ENCODE measurements at regions not wholly inside any gene's neighbourhood (a gene's known extent, or its start where the extent isn't known, plus 50 kb on each side); places are given as distances from the start of the nearest gene placed in this dataset.

- TF ChIP-seq CSRNP2 (CRISPR knock-in tag; conservative IDR thresholded peaks at IDR 0.05; ENCODE audit: low read depth) (no peak), EP300 (IDR thresholded peaks at IDR 0.05; ENCODE audit: low read depth in 2 of 2, low read length in 2 of 2) (peak in 1 of 2 experiments; percentile 80; a peak in 2 of 4 replicates), EP300 (CRISPR knock-in tag; IDR thresholded peaks at IDR 0.05; ENCODE audit: borderline replicate concordance) (no peak), ZNF446 (CRISPR knock-in tag; IDR thresholded peaks at IDR 0.05) (no peak), HMG20B (CRISPR knock-in tag; conservative IDR thresholded peaks at IDR 0.05) (no peak), ZNF501 (CRISPR knock-in tag; IDR thresholded peaks at IDR 0.05) (no peak), ZNF530 (CRISPR knock-in tag; IDR thresholded peaks at IDR 0.05; ENCODE audit: low read depth) (no peak), XBP1 (CRISPR knock-in tag; IDR thresholded peaks at IDR 0.05) (peak; percentile 27; the same call in 1 of the 2 replicates), ZNF468 (CRISPR knock-in tag; IDR thresholded peaks at IDR 0.05) (no peak), GFI1 (CRISPR knock-in tag; IDR thresholded peaks at IDR 0.05; ENCODE audit: borderline replicate concordance) (peak; percentile 94), MED1 (CRISPR knock-in tag; IDR thresholded peaks at IDR 0.05) (peak; percentile 84), POGZ (CRISPR knock-in tag; IDR thresholded peaks at IDR 0.05) (peak; percentile 90), ZNF691 (CRISPR knock-in tag; IDR thresholded peaks at IDR 0.05; ENCODE audit: borderline replicate concordance, low read depth) (no peak), ZNF512B (CRISPR knock-in tag; IDR thresholded peaks at IDR 0.05; ENCODE audit: borderline replicate concordance) (no peak), ZNF556 (CRISPR knock-in tag; IDR thresholded peaks at IDR 0.05; ENCODE audit: borderline replicate concordance) (0 out of 2 replicates have a peak, but pooled peaks have one; percentile 45), HDAC2 (CRISPR knock-in tag; IDR thresholded peaks at IDR 0.05) (peak; percentile 78), SPEN (CRISPR knock-in tag; IDR thresholded peaks at IDR 0.05; ENCODE audit: low read depth) (no peak), ZSCAN25 (CRISPR knock-in tag; IDR thresholded peaks at IDR 0.05) (peak; percentile 81), CBX5 (CRISPR knock-in tag; IDR thresholded peaks at IDR 0.05; ENCODE audit: borderline replicate concordance) (no peak), CREB1 (IDR thresholded peaks at IDR 0.05) (no peak), CREB1 (CRISPR knock-in tag; IDR thresholded peaks at IDR 0.05) (peak; percentile 61), NFIC (IDR thresholded peaks at IDR 0.05; ENCODE audit: low read length) (0 out of 2 replicates have a peak, but pooled peaks have one; percentile 51), ZFP37 (CRISPR knock-in tag; IDR thresholded peaks at IDR 0.05; ENCODE audit: borderline replicate concordance) (0 out of 2 replicates have a peak, but pooled peaks have one; percentile 47), ZNF557 (CRISPR knock-in tag; IDR thresholded peaks at IDR 0.05) (no peak)
- TF ChIP-seq, protein P1, sequence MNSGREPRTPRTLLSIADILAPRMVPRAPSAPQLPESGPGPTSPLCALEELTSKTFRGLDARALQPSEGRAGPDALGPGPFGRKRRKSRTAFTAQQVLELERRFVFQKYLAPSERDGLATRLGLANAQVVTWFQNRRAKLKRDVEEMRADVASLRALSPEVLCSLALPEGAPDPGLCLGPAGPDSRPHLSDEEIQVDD (CRISPR knock-in tag; IDR thresholded peaks at IDR 0.05; ENCODE audit: borderline replicate concordance) = no peak
- TF ChIP-seq, protein P2, sequence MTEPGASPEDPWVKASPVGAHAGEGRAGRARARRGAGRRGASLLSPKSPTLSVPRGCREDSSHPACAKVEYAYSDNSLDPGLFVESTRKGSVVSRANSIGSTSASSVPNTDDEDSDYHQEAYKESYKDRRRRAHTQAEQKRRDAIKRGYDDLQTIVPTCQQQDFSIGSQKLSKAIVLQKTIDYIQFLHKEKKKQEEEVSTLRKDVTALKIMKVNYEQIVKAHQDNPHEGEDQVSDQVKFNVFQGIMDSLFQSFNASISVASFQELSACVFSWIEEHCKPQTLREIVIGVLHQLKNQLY (CRISPR knock-in tag; IDR thresholded peaks at IDR 0.05) = no peak
Measured at GRCh38 chr13:97522243-97522642, 88.3 kb downstream of the RAP2A start (continued).
